Activated CD4-positive, alpha-beta T cell treated with anti-CD3 and anti-CD28 coated beads, Interleukin-2, Interleukin-6, amounts not matched to agents 100 ng/mL and 50 ng/mL, durations not matched to agents 16 hours and 8 hours (primary cell): ENCODE measurements at regions not wholly inside any gene's neighbourhood (a gene's known extent, or its start where the extent isn't known, plus 50 kb on each side); places are given as distances from the start of the nearest gene placed in this dataset.
"Not testable (repeated sequence)": the region's sequence is repeated elsewhere in the genome, so short reads cannot be mapped to it uniquely, and the experiment has no call there.

Source experiments
- DNase-seq: peaks from one replicate; pipeline ENCODE4 v3.0.0-alpha.2; 2020

GRCh38 chr19:29006057-29006735 is 206.8 kb downstream of the UQCRFS1 start:
- DNase-seq: no peak

GRCh38 chr19:29004796-29005195 is 208.2 kb downstream of the UQCRFS1 start:
- DNase-seq: no peak

DNA sequence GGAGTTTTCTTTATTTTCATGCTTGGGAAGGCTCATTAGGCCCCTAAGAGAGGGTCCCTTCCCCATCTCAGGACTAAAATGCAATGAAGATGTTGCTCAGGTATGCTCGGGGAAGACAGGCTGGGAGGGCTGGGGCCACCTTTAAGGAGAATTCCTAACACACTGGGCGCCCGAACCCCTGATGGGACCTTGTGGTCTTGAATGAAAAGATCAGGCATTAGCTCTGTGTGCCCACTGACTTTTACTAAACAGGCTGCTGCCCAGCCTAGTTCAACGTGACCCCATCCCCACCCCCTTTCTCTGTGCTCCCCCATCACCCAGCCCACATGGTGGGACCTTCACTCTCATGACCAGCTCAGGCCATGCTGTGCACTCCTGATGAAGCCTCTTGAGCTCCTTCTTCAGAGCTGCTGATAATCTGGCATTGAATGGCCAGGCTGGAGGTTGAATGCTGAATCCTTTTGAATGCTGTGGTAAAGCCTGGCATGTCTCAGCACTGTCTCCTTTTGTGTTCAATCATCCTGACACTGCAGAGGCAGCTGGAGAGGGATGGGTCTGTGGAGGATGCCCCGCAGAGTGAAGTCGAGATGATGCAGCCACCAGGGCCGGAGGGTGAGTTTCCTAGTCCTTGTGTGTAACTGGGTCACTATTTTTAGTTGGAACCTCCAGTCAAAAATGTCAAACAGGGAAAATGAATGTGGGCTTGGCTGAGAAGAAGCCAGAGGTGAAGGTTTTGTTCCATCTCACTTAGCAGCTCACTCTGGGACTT is 209.1 kb downstream of the UQCRFS1 start:
- DNase-seq: no peak

- no peak for DNase-seq
Measured at GRCh38 chr19:29002336-29002735, 210.6 kb downstream of the UQCRFS1 start.

- DNase-seq: no peak
Measured at GRCh38 chr19:29001597-29002245, 211.2 kb downstream of the UQCRFS1 start.

- DNase-seq: no peak
Measured at GRCh38 chr19:29001141-29001581, 211.8 kb downstream of the UQCRFS1 start.

DNA sequence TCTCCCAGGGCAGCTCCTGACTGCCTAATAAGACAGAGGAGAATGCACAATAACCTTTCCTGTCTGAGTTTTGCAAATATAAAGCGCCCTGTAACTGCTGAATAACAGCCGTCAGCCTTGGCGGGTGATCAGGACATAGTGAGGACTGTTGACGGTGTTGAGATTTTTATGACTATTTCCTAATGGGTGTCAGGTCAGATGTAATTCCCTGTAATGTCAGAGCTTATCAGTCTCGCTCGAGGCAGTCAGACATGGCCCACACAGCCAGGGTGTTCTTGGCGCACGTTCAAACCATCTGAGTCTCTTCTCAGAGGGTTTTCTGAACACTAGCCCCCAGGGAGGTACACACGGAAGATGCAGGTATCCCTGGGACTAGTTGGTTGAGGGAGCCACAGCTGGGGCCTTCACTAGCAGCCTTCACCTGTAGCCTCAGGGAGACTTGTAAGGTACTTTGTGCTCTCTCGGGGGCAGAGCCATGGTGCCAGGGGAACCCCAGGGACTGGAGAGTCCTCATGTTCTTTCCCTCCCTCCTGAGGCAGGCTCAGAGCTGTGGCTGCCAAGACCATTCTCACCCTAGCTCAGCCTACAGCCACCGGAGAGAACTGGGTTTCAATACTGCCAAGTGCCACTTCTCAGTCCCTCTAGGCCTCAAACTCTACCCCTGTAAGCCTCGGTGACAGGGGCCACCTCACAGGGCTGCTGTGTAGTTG is 213.1 kb downstream of the UQCRFS1 start:
- no peak for DNase-seq

GRCh38 chr19:28998974-28999373 is 214.0 kb downstream of the UQCRFS1 start:
- no peak for DNase-seq

GRCh38 chr19:28997866-28998265 is 215.1 kb downstream of the UQCRFS1 start:
- DNase-seq: not testable (repeated sequence)

DNA sequence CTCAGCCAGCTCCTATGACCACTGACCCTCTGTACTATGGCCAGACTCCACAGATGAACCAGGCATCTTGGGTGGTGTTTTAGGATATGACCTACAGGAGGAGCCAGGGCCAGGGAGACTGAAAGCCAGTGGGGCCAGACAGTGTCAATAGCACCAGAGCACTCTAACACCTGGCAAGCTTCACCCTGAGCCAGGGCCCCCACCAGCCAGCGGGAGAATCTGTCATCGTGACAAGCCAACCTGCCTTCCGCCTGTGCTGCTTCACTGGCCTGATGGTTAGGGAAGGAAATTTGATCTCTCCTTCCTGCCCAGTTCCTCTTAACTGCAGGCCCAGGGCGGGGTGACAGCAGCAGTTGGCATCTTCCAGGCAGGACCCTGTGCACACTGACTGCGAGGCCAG is 222.4 kb downstream of the UQCRFS1 start:
- DNase-seq: no peak

DNA sequence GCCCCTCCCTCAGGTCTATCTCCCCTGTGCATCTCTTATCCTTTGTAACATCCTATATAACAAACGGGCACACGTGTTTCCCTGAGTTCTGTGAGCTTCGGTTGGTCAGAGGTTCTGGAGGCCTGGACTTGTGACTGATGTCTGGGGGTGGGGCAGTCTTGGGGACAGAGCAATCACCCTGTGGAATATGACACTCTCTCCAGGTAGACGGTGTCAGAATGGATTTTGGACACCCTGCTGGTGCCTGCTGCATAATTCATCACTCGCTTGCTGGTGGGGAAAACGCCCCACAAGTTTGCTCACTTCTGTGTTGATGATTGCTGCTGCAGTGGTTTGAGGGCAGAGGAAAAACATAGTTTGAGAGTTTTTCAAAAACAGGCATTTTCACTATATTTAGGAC is 223.2 kb downstream of the UQCRFS1 start:
- no peak for DNase-seq

DNA sequence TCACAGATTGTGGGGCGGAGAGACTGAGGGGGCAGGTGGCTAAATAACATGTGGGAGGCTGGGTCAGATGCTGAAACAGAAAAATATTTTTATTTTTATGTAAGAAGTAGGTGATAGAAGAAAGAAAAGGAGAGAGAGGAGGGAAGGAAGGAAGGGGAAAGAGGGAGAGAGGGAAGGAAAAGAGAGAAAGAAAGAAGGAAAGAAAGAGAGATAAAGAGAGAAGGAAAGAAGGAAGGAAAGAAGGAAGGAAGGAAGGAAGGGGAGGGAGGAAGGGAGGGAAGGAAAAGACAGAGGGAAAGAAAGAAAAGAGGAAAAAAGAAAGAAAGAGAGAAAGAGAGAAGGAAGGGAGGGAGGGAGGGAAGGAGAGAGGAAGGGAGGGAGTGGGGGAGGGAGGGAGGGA is 224.9 kb downstream of the UQCRFS1 start:
- DNase-seq: no peak

GRCh38 chr19:28987177-28987576 is 225.8 kb downstream of the UQCRFS1 start:
- no peak for DNase-seq

DNA sequence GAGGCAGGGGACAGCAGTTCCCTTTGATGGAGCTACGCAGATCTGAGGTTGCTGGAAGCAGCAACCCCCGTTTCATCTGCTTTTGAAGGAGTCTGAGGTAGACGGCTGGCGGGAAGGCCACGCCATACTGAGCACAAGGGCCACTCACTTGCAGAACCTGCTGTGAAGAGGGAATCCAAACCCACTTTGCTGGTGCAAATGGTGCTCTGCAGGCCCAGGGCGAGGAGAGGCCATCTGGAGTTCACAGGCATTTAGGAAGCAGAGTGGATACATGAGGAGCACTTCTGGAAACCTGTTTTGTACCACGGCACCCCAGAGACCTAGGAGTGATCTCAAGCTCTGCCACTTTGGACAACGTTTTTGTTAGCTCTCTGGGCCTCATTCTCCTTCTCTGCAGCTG is 227.8 kb downstream of the UQCRFS1 start:
- no peak for DNase-seq

DNA sequence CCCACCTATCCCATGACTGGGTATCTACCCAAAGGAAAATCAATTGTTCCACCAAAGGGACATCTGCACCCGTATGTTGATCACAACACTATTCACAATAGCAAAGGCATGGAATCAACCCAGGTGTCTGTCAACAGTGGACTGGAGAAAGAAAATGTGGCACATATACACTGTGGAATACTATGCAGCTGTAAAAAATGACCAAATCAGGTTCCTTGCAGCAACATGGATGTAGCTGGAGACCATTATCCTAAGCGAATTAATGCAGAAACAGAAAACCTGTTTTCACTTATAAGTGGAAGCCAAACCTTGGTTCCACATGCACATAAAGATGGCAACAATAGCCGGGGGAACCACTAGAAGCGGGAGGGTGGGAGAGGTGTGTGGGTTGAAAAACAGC is 228.6 kb downstream of the UQCRFS1 start:
- no peak for DNase-seq

DNA sequence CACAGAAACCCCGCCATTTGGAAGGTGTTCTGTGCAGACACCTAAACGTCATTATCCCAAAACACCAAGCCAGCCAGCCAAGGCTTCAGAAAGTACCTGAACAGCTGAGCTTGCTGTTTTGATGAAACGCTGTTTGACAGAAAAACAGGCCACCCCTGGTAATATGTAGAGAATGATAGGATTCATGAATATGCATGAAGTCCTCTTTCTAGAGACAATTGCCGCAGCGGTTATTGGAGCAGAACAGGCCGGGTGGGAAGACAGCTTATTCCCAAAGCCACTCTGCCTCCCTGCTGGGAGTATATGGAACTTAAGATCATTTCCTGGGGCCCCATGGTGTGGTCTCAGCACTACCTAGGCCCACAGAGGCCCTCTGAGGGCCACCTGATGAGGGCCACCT is 229.5 kb downstream of the UQCRFS1 start:
- no peak for DNase-seq

GRCh38 chr19:28981994-28982393 is 231.0 kb downstream of the UQCRFS1 start:
- no peak for DNase-seq

DNA sequence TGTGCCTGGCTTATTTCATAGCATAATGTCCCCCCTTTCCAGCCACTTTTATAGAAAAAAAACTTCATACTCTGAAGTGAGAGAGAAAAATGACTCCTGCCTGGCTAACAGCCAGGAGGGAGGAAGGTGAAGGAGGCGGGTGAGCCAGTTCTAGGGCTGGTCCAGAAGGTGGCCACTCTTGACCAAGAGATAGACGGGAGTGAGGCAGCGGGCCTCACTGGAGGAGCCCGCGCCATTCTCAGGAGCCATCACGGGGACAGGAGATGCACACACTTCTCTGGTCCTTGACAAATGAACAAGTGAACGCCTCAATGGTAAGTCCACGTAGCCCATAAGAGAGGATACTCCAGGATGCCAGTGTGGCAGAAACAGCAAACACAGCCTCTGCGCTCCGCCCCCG is 231.4 kb downstream of the UQCRFS1 start:
- DNase-seq: no peak

GRCh38 chr19:28980236-28980868 is 232.6 kb downstream of the UQCRFS1 start:
- no peak for DNase-seq

- no peak for DNase-seq
Measured at GRCh38 chr19:28977826-28978225, 235.1 kb downstream of the UQCRFS1 start.

GRCh38 chr19:28972058-28972852 is 240.7 kb downstream of the UQCRFS1 start:
- no peak for DNase-seq

DNA sequence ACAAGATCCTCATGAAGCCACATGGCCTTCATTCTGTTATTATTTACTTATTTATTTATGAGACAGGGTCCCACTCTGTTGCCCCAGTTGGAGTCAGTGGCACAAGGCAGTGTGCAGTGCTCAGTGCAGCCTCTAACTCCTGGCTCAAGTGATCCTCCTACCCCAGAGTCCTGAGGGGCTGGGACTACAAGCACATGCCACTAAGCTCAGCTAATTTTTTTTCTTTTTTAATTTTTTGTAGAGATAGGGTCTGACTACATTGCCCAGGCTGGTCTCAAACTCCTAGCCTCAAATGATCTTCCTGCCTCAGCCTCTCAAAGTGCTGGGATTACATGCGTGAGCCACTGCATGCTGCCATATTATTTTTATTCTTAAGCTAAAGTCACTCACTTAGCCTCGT is 241.4 kb downstream of the UQCRFS1 start:
- DNase-seq: no peak
